GM21381 (cell line): ENCODE measurements at regions not wholly inside any gene's neighbourhood (a gene's known extent, or its start where the extent isn't known, plus 50 kb on each side); places are given as distances from the start of the nearest gene placed in this dataset.

Source experiments
- ATAC-seq: cut with Tn5 transposase; IDR thresholded peaks from one replicate; pipeline ENCODE4 v1.9.1; 2021; ENCODE audit warnings: mild to moderate bottlenecking, moderate library complexity; ENCODE audit not compliant: unreplicated experiment

GRCh38 chr11:130609121-130610035, 160.9 kb downstream of the ADAMTS15 start:
- ATAC-seq: no peak

GRCh38 chr11:130611791-130612251, 163.4 kb downstream of the ADAMTS15 start:
- ATAC-seq: no peak

GRCh38 chr11:130612291-130612851, 163.9 kb downstream of the ADAMTS15 start:
- ATAC-seq: no peak

- ATAC-seq: no peak
These were observed 165.0 kb downstream of the ADAMTS15 start for GRCh38 chr11:130613396-130613795.

GRCh38 chr11:130614591-130614990, 166.1 kb downstream of the ADAMTS15 start:
- no peak for ATAC-seq

GRCh38 chr11:130615561-130615960, 167.1 kb downstream of the ADAMTS15 start:
- ATAC-seq: no peak

- ATAC-seq: no peak
These were observed 168.1 kb downstream of the ADAMTS15 start for GRCh38 chr11:130616573-130616972.

GRCh38 chr11:130617001-130617400, 168.6 kb downstream of the ADAMTS15 start:
- ATAC-seq: no peak

GRCh38 chr11:130620548-130620947, 172.1 kb downstream of the ADAMTS15 start:
- ATAC-seq: no peak

- no peak for ATAC-seq
These were observed 173.7 kb downstream of the ADAMTS15 start for GRCh38 chr11:130622141-130622542.

- no peak for ATAC-seq
These were observed 175.5 kb downstream of the ADAMTS15 start for GRCh38 chr11:130623670-130624668.

GRCh38 chr11:130624971-130625544, 176.6 kb downstream of the ADAMTS15 start:
- no peak for ATAC-seq

GRCh38 chr11:130625578-130626306, 177.3 kb downstream of the ADAMTS15 start:
- ATAC-seq: no peak

GRCh38 chr11:130629039-130629438, 180.6 kb downstream of the ADAMTS15 start:
- no peak for ATAC-seq

- no peak for ATAC-seq
These were observed 182.7 kb downstream of the ADAMTS15 start for GRCh38 chr11:130631119-130631518.

- ATAC-seq: no peak
These were observed 185.0 kb downstream of the ADAMTS15 start for GRCh38 chr11:130633466-130633865.

- no peak for ATAC-seq
These were observed 185.7 kb downstream of the ADAMTS15 start for GRCh38 chr11:130634186-130634585.

- no peak for ATAC-seq
These were observed 186.6 kb downstream of the ADAMTS15 start for GRCh38 chr11:130634961-130635473.

- ATAC-seq: no peak
These were observed 187.6 kb downstream of the ADAMTS15 start for GRCh38 chr11:130635937-130636630.
